Mammary epithelial cell (primary cell): ENCODE measurements at regions not wholly inside any gene's neighbourhood (a gene's known extent, or its start where the extent isn't known, plus 50 kb on each side); places are given as distances from the start of the nearest gene placed in this dataset.

ENCODE experiments used
- EZH2 ChIP-seq: IDR thresholded peaks from 2 replicates; pipeline ENCODE4 v1.6.1; 2012; ENCODE audit warnings: low read length, inconsistent platforms, borderline replicate concordance
- TF ChIP-seq, protein P1 (sequence below), 2 donors: IDR thresholded peaks in 1 of 2; conservative IDR thresholded peaks in 1 of 2; 2 replicates each; pipeline ENCODE4 v1.5.1; 2011 to 2012; ENCODE audit warnings: inconsistent platforms in 2 of 2, low read length in 2 of 2, mild to moderate bottlenecking in 2 of 2, control low read depth in 1 of 2, low read depth in 1 of 2; ENCODE audit not compliant: insufficient read depth in 1 of 2; ENCODE audit errors: extremely low read depth in 1 of 2

DNA sequence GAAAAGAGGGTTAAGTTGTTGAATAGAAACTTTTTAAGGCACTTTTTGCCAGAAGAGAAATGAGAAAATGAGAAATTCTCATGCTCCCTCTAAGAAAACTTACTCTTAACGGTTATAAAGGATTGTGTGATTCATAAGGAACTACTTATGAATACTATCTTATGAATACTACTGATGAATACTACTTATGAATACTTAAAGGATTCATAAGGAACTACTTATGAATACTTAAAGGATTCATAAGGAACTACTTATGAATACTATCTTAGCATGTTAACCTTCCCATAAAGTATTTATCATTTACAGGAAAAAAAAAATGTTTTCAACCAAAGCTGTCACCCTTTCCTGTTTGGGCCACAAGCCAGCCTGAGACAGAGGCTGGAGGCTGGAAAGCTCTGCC, 53.1 kb upstream of the UCN3 start:
- no peak for TF ChIP-seq EZH2
- TF ChIP-seq, protein P1, sequence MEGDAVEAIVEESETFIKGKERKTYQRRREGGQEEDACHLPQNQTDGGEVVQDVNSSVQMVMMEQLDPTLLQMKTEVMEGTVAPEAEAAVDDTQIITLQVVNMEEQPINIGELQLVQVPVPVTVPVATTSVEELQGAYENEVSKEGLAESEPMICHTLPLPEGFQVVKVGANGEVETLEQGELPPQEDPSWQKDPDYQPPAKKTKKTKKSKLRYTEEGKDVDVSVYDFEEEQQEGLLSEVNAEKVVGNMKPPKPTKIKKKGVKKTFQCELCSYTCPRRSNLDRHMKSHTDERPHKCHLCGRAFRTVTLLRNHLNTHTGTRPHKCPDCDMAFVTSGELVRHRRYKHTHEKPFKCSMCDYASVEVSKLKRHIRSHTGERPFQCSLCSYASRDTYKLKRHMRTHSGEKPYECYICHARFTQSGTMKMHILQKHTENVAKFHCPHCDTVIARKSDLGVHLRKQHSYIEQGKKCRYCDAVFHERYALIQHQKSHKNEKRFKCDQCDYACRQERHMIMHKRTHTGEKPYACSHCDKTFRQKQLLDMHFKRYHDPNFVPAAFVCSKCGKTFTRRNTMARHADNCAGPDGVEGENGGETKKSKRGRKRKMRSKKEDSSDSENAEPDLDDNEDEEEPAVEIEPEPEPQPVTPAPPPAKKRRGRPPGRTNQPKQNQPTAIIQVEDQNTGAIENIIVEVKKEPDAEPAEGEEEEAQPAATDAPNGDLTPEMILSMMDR (conservative IDR thresholded peaks at IDR 0.05 in 1 of 2, IDR thresholded peaks at IDR 0.05 in 1 of 2; ENCODE audit: extremely low read depth in 1 of 2, insufficient read depth in 1 of 2, low read depth in 1 of 2, low read length in 2 of 2), result no peak
